SH-SY5Y (cell line): ENCODE measurements at regions not wholly inside any gene's neighbourhood (a gene's known extent, or its start where the extent isn't known, plus 50 kb on each side); places are given as distances from the start of the nearest gene placed in this dataset.

Experiments used
- GATA2 ChIP-seq: IDR thresholded peaks from 2 replicates; pipeline ENCODE4 v1.6.1; 2011; ENCODE audit warnings: mild to moderate bottlenecking, low read depth, low read length
- GATA3 ChIP-seq: IDR thresholded peaks from 2 replicates; pipeline ENCODE4 v1.6.1; 2011; ENCODE audit warnings: low read depth, mild to moderate bottlenecking, low read length, moderate library complexity

DNA sequence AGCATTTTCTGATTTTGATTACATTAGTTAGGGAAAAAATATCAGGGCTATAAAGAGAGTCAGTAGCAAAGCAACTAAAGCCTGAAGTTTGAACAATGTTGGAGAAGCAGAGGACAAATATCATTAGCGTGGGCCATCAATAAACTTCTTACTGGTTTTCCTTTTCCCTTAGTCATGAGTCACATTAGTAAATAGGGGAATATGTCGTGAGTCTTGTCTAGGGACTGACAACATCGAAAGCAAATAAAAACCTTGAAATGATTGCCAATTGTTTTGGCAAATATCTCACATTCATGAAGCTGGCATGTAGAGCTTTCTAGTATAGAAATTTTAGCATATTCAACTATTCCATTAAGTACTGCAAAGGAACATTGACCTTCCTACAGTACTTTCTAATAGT, 806.0 kb upstream of the SORCS1 start:
- TF ChIP-seq GATA3 (no peak), GATA2 (no peak)
